Epidermal melanocyte (primary cell): ENCODE measurements at regions not wholly inside any gene's neighbourhood (a gene's known extent, or its start where the extent isn't known, plus 50 kb on each side); places are given as distances from the start of the nearest gene placed in this dataset.
"Not testable (repeated sequence)": the region's sequence is repeated elsewhere in the genome, so short reads cannot be mapped to it uniquely, and the experiment has no call there.

Experiments
- DNase-seq: peaks from one replicate; pipeline ENCODE4 v3.0.0; 2011; ENCODE audit warnings: low spot score; ENCODE audit not compliant: insufficient read length

DNA sequence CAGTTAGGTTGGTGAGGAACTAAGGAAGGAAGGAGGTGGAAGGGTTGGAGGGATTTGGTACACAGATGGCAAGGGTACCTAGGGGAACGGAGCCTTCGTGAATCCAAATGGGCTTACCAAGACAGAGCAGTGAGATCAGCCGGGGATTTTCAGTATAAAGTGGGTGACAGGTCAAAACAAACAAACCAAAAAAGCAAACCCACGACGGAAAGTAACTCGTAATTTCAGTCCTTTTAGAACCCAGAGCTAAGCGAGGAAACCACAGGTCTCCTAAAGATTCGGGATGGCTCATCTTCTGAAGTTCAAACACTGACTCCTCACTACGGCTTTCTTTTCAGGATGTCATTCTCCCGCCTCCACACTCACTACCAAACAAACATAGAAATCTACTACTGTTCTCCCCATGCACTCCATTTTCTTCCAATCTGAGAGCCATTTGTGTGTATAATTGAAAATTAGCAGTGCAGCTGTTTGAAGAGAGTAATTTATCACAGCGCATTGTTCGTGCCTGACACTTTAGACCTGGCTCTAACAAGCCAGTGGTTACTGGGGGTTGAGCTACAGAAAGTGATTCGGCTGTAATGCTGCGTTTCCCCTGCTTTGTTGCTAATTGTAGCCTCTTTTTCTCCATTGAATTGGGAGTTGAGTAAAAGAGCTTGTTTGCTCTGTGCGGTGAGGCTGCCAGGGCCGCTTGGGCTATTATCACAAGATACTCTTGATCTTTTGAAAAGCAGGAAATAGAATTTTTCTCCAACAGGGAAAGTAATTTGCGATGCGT is 64.7 kb upstream of the CCDC39 start:
- DNase-seq = no peak

DNA sequence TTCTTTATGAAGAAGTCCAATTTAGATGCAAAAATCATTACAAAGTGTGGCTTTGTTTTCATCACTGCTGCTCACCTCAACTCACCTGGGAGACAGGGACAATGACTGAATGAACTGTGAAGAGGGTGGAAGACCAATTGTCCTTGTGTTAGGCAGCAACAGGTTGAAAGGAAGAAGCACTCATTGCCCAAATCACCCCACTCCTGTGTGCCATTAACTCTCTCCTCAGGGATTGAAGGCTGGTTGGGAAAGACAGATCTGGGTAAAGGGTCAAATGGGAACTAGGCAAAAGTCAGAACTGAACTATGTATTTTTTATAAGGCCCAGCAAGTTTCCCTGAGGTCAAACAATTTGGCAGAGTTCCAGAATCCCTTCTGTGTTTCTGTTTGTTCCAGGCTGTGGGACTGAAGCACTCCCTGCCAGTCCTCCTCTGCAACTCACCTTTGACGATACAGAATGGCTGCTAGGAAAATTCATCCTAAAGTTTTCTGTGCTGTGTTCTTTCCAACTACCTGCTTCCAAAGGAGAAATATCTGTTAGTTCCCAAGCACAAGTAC is 68.6 kb upstream of the CCDC39 start:
- DNase-seq = no peak

DNA sequence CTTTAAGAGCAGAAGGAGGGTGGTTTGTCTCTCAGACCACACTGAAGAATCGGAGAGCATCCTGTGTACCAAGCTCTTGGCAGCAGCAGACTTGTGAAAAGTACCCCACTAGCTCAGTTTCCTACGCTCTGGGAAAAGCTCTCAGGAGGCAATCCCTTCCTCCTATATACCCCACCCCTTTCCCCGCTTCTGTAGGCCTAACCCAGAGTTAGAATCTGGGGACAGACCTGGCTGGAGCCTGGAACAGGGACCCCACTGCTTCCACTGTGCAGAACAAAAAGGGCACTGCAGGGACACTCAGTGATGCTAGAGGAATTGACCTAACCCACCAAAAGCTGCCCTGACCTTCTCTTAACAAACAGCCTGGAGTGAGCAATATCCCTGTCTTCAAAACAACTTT is 70.0 kb upstream of the CCDC39 start:
- no peak for DNase-seq

DNA sequence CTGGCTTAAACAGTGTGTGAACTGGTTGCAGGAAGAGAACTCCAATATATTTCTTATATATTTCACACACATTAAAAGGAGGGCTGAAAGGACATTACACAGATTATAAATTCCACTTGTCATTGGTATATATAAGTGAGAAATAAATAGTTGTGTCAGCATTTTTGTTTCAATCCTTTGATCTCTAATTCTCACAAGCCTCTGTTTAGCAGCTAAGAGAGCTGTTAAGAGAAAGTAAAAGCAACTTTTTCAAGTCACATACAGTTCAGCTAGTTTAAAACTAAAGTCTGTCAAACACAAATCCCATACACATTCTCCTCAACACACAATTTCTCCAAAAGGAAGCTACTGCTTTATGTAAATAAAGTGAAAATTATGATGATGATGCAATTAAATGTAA is 70.5 kb upstream of the CCDC39 start:
- no peak for DNase-seq

DNA sequence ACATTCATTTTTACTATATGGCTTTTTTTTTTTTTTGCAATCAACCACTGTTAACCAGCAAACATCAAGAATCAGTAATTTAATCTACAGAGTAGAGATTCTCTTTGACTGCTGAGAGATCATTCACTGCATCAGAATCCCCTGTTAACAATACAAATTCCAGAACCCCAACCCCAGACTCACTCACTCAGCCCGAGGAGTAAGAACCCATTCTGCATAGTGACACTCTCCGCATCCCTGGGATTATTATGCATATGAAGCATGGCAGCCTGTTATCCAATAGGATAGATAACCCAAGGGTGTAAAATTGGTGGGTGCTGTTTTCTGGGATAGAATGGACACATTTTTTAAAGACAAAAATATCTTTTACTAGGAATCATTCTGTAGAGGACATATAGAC is 76.3 kb upstream of the CCDC39 start:
- DNase-seq = no peak

DNA sequence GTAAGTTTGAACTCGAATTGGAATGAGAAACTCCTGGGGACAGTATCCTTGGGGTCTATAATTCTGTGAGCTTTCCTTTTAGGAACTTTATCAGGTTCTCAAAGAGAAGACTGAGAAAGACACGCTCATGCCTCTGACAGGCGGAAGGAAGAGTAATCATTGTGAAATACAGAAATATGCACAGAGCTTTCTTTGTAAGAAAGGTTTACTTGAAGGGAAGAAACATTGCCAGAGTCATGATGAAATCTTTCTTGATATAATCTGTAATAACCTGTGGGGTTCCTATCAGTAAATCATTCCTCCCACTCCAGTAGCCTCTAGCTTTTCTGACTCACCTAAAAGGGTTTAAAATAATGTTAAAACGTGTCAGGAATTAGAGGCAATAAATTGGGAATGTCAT is 83.6 kb upstream of the CCDC39 start:
- no peak for DNase-seq

DNA sequence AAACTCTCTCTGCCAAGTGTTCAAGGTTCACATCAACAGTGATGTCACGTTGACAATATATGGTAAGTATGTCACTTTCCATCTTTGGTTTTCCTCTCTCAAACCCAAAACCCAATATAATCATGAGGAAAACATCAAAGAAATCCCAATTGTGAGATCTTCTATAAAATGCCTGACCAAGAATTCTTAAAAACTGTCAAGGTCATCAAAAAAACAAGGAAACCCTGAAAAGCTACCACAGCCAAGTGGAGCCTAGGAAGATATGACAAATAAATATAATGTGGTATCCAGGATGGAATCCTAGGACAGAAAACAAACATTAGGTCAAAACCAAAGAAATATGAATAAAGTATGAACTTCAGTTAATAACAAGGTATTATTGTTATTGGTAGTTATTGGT is 85.2 kb upstream of the CCDC39 start:
- DNase-seq = no peak

DNA sequence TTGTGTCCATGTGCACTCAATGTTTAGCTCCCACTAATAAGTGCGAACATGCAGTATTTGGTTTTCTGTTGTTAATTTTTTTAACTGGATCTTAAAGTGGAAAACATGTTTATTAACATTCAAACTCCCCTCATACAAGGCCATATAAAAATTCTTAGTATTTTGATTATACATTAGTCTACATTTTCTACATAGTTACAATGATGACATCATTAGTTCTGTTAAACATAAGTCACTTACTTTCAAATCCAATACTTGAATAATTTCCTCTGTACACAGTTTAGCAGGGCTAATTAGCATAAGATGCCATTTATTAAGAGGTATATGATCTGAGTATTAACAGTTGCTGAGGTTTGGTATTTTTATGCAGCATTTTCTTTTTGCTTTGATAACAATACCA is 91.3 kb upstream of the CCDC39 start:
- no peak for DNase-seq

DNA sequence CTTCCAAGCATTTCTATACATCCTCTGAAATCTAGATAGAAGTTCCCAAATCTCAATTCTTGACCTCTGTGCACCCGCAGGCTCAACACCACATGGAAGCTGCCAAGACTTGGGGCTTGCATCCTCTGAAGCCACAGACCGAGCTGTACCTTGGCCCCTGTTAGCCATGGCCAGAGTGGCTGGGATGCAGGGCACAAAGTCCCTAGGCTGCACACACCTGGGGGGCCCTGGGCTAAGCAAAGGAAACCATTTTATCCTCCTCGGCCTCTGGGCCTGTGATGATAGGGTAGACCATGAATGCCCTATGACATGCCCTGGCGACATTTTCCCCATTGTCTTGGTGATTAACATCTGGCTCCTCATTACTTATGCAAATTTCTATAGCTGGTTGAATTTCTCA is 97.1 kb upstream of the CCDC39 start:
- DNase-seq = no peak

DNA sequence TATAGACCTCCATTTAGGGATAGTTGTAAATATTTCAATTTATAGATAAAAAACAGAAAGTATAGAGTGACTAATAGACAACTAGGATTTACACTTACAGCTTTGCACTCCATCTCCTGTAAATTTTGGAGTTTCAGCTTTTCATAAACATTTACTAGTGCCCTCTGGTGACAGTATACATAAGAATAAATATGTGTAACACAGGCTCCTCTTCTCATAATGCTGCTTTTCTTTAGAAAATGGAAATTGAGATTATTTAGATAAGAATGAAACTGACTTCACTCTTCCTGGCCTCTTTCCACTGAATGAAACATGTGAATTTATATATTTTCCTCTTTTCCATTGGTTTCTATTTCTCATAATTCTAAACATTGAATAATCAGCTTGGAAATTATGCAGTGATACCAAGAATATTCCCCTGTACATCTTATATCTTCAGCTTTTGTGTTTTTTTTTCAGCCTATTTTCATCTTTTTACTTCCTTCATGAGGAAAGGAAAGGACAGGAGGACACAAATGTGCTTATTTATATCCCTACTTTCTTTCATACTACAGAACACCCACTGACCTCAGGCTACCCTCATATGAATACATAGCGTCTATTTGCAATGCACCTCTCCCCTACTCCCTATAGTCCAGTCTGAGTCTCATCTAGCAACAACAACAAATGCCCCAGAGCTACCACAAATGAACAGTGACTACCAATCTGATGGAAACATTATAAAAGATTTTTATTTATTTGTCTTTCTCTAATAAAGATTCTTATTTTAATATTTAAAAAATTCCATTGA is 103.1 kb upstream of the CCDC39 start:
- no peak for DNase-seq

DNA sequence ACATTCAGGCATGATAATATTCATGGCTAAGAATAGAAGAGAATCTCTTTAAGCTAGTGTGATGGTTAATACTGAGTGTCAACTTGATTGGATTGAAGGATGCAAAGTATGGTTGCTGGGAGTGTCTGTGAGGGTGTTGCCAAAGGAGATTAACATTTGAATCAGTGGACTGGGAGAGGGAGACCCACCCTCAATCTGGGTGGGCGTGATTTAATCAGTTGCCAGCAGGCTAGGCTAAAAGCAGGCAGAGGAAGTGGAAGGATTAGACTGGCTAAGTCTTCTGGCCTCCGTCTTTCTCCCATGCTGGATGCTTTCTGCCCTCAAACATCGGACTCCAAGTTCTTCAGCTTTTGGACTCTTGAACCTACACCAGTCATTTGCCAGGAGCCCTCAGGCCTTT is 106.9 kb upstream of the CCDC39 start:
- not testable (repeated sequence) for DNase-seq

DNA sequence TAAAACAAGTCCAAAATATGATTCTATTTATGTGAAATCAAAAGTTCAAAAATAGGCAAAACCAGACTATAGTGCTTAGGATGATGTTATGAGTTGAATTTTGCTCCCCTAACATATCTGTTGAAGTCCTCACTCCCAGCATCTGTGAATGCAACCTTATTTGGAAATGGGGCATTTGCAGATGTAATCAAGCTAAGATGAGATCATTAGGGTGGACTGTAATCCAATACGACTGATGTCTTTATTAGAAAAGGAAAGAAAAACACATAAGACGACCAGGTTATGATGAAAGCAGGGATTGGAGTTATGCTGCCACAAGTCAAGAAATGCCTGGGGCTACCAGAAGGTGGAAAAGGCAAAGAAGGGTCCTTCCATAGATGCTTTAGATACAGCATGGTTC is 110.5 kb upstream of the CCDC39 start:
- DNase-seq = no peak

DNA sequence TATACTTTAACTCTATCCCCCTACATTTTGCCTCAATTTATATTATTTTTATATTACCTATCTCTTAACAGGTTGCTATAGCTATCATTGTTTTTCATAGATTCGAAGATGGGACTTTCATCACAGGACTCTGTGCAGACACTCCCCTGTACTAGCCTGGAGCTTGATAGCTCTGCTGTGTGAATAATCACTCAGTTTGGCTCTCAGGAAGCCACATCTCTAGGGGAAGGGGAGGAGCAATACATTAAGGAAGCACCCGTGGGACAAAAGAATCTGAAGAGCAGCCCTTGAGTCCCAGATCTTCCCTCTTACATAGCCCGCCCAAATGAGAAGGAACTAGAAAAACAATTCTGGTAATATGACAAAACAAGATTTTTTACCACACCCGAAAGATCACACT is 114.3 kb upstream of the FXR1 start:
- no peak for DNase-seq

DNA sequence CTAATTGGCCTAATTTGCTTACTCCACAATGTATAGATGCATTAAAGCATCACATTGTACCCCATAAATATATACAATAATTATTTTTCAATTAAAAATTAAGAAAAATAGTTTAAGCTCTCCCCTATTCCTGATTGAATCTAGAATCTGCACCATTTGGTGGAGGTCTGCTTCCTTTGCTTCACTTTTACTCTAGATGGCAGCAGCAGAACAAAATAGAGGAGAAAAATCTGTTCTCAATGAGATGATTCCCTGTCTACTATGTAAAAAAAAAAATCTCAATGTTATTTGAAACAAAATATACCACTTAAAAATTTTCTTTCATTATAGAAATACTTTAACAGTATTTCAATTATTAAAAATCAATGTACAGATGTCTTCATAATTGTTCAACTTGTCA is 109.6 kb upstream of the FXR1 start:
- DNase-seq = no peak

DNA sequence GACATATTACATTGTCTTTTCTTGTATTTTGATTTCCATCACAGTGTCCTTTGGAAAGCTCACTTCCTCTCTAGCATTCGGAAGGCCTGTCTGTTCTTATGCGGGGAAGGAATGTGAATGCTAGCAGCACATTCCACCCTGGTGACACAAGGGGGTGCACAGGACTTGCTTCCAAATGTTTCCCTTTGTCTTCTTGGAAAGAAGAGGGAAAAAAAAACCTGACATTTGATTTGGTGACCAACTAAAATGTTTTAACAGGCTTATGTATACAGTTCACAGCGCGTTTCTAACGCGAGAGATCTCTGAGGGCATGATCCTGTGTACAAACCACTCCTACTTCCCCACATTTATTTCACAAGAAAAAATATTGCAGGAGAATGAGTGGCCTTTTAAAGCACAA is 107.6 kb upstream of the FXR1 start:
- peak; percentile 53 for DNase-seq

DNA sequence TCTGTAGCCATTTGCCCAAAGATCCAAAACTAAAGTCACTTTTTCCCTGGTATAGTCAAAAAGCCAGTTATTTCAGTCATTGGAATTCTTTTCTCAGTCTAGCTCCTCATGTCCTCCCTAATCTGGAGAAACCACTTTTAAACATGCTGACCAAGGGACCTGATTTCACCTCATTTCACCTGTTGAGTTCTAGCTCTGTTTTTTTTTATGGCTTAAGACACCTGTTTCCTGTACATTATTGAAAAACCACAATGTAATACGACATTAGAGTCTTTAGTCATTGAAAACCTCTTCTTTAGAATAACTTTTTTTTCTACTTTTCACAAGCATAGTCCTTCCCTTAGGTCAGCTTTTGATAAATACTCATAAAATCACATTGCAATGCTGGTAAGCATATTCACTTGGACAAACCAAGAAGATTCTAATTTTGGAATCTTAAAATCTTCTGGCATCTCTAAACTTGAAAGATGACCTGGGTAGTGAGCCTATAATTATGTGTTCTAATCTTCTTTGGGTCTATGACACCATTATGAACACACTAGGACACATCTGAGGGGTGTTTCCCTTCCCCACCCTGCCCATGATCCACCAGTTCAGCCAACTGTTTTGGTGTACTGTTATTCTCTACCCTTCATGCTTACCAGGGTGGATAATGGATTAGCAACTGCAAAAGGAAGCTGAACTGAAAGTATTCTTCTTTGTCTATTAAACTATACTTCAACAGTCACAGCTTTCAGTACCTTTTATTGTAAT is 103.5 kb upstream of the FXR1 start:
- DNase-seq = no peak

DNA sequence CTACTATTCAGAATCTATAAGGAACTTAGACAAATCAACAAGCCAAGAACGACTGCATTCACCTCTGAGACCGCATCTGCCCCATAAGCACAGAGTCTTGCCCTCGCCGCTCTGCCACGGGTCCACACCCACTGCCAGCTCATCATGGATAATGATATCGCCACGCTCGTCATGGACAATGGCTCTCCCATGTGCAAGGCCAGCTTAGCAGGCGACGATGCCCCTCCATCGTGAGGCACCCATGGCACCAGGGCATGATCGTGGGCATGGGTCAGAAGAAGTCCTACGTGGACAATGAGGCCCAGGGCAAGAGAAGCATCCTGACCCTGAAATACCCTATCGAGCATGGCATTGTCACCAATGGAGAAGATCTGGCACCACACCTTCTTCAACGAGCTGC is 92.1 kb upstream of the FXR1 start:
- no peak for DNase-seq

DNA sequence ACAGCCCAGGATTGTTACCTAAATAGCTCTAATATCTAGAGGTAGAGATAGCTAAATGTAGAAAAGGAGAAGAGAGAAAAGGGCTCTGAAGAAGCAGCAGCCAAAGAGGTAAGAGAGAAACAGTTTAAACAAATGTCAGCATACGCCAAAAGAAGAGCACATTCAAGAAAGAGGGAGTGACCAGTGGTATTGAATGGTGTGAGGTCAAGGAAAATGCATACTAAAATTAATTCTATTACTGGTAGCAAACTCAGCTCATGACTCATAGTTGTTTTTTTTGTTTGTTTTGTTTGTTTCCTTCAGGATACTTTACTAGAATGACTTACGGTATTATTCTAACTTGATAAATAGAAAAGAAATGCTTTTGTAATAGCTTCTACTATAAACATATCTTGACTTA is 86.5 kb upstream of the FXR1 start:
- no peak for DNase-seq

DNA sequence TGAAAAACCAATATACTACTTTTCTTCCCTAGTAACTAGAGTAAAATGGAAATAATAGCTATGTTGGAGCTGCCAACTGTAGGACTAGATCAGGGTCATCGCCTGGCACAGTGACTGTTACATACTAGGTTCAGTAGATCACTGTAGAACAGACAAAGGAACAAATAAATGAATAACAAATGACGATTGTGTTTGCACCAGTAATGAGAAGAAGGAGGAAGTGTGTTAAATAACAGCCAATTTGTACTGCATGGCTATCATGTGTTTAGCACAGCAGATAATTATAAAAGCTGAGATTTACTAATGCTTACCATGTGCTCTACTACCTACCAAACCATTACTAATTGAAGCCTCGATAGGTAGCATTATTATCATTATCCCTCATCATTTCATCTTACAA is 85.3 kb upstream of the FXR1 start:
- no peak for DNase-seq

DNA sequence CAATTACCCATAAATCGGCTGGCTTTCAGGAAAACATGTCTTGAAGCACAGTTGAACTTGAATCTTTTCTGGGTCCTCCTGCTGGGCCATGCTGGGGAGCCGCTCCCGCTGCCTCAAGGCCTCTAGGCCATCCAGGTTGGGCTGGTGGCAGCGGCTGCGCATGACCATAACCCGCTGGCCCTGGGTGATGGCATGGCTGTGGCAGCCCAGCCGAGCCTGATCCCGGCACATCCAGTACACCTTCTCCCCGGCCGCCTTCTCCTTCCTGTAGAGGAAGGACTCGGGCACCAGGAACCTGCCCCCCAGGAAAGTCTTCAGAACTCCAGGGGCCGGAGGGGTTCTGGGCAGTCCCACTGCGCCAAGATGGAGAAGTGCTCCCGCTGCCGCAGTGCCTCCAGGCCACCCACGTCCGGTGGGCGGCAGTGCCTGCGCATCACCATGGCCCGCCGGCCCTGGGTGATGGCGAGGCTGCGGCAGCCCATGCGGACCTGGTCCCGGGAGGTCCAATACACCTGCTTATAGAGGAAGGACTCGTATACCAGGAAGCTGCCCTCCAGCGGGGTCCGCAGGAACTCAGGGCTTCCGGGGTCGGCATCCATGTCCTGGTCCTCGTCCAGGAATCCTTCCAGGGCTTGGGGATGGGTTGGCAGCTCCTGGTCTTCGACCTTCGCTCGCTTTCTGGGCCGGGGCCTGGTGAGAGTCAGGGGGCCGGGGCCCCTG is 84.3 kb upstream of the FXR1 start:
- no peak for DNase-seq

DNA sequence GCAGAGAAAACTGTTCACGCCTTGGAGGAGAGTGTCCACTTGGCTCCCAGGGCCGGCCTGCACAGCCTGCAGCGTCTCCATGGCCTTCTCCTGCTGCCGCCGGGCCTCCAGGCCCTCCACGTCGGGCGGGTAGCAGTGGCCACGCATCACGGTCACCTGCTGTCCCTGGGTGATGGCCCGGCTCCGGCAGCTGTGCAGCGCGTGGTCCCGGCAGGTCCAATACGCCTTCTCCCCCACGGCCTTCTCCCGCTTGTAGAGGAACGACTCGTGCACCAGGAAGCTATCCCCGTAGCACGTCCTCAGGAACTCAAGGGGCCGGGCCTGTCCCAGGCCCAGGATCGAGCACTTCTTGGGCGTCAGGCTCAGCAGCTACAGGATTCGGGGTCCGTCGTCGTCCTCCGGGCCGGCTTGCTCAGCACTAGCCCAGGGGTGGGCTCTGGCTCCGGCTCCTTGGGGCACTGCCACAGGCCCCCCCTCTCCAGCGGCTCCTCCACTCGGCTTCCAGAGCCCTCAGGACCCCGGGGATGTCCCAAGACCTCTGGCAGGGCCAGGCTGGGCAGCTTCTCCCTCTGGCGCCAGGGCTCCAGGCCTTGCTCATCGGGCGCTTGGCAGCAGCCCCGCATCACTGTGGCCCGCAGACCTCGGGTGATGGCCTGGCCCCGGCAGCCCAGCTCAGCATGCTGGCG is 83.6 kb upstream of the FXR1 start:
- DNase-seq = no peak
